ACC112 (cell line): ENCODE measurements at regions not wholly inside any gene's neighbourhood (a gene's known extent, or its start where the extent isn't known, plus 50 kb on each side); places are given as distances from the start of the nearest gene placed in this dataset.
"Not testable (repeated sequence)": the region's sequence is repeated elsewhere in the genome, so short reads cannot be mapped to it uniquely, and the experiment has no call there.

ENCODE experiments used
- H2AFZ ChIP-seq: fragments of 200-600 bp; sonication (generic); one replicate; pipeline ENCODE4 v1.6.0; 2017; ENCODE audit warnings: antibody characterized with exemption, low read length; ENCODE audit not compliant: unreplicated experiment
- H3K27ac ChIP-seq: fragments of 200-600 bp; sonication (generic); 2 replicates; pipeline ENCODE4 v1.5.1; 2014; ENCODE audit warnings: low read depth, mild to moderate bottlenecking, antibody characterized with exemption, low read length, moderate library complexity
- H3K27me3 ChIP-seq: fragments of 200-600 bp; sonication (generic); 2 replicates; pipeline ENCODE4 v1.6.1; 2014; ENCODE audit warnings: mild to moderate bottlenecking, antibody characterized with exemption, low read length, moderate library complexity, mixed read lengths; ENCODE audit not compliant: insufficient read depth
- H3K36me3 ChIP-seq: fragments of 200-600 bp; sonication (generic); 2 replicates; pipeline ENCODE4 v1.6.1; 2016; ENCODE audit warnings: mild to moderate bottlenecking, antibody characterized with exemption, low read length, moderate library complexity, mixed read lengths; ENCODE audit not compliant: insufficient read depth
- H3K4me1 ChIP-seq: fragments of 200-600 bp; sonication (generic); one replicate; pipeline ENCODE4 v1.6.1; 2016; ENCODE audit warnings: low read length, mixed read lengths; ENCODE audit not compliant: insufficient read depth, unreplicated experiment, control insufficient read depth
- H3K4me3 ChIP-seq: fragments of 200-600 bp; sonication (generic); 2 replicates; pipeline ENCODE4 v1.5.1; 2014; ENCODE audit warnings: mild to moderate bottlenecking, low read depth, low read length
- H3K79me2 ChIP-seq: fragments of 200-600 bp; sonication (generic); one replicate; pipeline ENCODE4 v1.6.0; 2016; ENCODE audit warnings: low read length; ENCODE audit not compliant: control insufficient read depth, unreplicated experiment, insufficient read depth

- no peak overlapping the region for H3K4me3 ChIP-seq
- no peaks in the 10 kb centered on the region for H3K79me2 ChIP-seq
- no peaks in the 10 kb centered on the region for H3K4me1 ChIP-seq
- H3K36me3 ChIP-seq, result no peaks in the 10 kb centered on the region
- peaks cover 10% of the 10 kb centered on the region for H3K27me3 ChIP-seq
- H3K27ac ChIP-seq, result no peak overlapping the region
- no peak overlapping the region for H2AFZ ChIP-seq
These were observed 196.2 kb upstream of the CLINT1 start for GRCh38 chr5:158055111-158055501.

DNA sequence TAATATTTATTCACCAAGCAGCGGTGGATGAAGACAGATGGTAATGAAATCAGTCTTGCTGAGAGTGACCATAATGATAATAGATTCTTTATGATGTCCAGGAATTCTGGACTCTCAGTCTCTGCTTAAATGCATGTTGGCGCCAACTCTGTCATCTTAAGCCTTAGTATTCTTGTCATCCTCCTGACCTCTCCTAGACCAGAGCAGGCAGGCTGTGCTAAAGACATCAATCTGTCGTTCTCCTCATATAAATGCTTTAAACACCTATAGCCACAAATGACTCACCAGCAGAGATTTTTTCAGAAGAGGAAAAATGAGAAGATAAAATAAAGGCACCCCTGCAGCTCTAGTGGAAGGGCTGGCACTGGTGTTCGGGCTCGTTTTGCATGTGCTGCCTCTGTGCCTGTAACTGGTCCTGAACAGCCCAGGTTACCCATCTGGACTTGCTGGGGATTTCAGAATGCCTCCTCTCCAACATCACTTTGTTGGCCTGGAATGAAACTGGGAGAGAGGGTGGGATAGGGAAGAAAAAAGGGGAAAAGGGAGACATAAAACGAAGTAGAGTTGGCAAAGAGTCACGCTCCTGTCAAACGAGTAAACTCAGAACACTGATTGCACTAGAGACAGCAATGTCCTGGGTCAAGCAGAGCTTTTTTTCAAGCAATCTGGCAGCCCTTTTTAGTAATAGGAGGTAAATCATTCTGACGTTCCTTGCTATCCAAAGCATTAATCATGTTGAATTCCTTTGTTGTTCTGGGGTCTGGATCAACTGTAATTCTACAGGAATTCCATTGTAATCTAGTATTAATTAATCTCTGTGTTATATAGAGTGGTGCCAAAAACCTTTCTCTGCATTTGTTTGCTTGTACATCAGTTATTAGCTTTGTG lies 195.5 kb upstream of the CLINT1 start:
- Histone ChIP-seq H3K27me3 (peaks cover 11% of the 10 kb centered on the region), H3K4me3 (no peak overlapping the region), H3K4me1 (no peaks in the 10 kb centered on the region), H3K79me2 (no peaks in the 10 kb centered on the region), H3K36me3 (no peaks in the 10 kb centered on the region), H3K27ac (no peak overlapping the region), H2AFZ (no peak overlapping the region)

DNA sequence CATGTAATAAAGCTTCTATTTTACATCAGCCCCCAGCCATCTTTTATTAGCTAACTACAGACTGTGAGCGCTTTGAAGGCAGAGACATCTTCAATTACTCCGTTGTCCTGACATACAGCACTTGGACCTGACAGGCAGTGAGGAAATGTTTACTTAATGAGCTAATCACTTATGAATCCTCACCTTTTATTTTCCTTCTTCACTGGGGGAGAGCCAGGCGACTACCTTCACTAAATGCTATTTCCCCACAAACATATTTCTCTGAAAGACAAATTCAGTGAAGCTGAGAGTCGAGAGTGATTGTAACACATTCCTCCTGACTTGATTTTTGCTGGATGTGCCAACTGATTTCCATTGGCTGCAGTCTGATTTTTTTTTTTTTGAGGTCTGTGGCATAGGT lies 192.1 kb upstream of the CLINT1 start:
- H3K27ac ChIP-seq, result no peak overlapping the region
- H3K4me3 ChIP-seq, result no peak overlapping the region
- no peaks in the 10 kb centered on the region for H3K4me1 ChIP-seq
- H3K79me2 ChIP-seq, result no peaks in the 10 kb centered on the region
- no peak overlapping the region for H2AFZ ChIP-seq
- H3K36me3 ChIP-seq, result no peaks in the 10 kb centered on the region
- peaks cover 13% of the 10 kb centered on the region for H3K27me3 ChIP-seq

GRCh38 chr5:158050421-158050820 lies 191.5 kb upstream of the CLINT1 start:
- Histone ChIP-seq H3K36me3 (no peaks in the 10 kb centered on the region), H3K79me2 (no peaks in the 10 kb centered on the region), H3K4me3 (no peak overlapping the region), H3K27me3 (peaks cover 11% of the 10 kb centered on the region), H3K27ac (no peak overlapping the region), H3K4me1 (no peaks in the 10 kb centered on the region), H2AFZ (no peak overlapping the region)

GRCh38 chr5:158049459-158049858 lies 190.5 kb upstream of the CLINT1 start:
- no peak overlapping the region for H3K27ac ChIP-seq
- no peaks in the 10 kb centered on the region for H3K79me2 ChIP-seq
- H3K4me3 ChIP-seq, result no peak overlapping the region
- no peaks in the 10 kb centered on the region for H3K36me3 ChIP-seq
- H3K4me1 ChIP-seq, result no peaks in the 10 kb centered on the region
- H2AFZ ChIP-seq, result no peak overlapping the region
- peaks cover 9% of the 10 kb centered on the region for H3K27me3 ChIP-seq

DNA sequence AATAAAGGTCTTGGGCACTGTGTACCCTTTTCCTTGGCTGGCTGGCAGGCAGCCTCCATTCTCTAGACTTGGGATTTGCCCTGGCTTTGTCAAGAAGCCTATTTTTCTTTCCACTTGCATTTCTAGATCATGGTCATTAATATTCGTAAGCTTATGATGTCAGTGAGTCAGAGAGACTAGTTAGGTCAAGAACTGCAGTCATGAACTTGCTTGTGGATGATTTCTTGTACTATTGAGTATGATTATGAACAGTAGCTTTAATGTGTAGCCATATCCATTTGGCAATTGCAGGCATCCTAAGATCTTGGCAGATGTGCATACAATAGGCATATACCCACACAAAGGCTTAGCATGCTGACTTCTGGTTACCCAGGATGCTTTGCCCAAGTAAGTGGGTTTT lies 186.8 kb upstream of the CLINT1 start:
- Histone ChIP-seq H3K27ac (no peak overlapping the region), H3K4me3 (no peak overlapping the region), H2AFZ (no peak overlapping the region), H3K27me3 (peaks cover 9% of the 10 kb centered on the region), H3K79me2 (no peaks in the 10 kb centered on the region), H3K4me1 (no peaks in the 10 kb centered on the region), H3K36me3 (no peaks in the 10 kb centered on the region)

DNA sequence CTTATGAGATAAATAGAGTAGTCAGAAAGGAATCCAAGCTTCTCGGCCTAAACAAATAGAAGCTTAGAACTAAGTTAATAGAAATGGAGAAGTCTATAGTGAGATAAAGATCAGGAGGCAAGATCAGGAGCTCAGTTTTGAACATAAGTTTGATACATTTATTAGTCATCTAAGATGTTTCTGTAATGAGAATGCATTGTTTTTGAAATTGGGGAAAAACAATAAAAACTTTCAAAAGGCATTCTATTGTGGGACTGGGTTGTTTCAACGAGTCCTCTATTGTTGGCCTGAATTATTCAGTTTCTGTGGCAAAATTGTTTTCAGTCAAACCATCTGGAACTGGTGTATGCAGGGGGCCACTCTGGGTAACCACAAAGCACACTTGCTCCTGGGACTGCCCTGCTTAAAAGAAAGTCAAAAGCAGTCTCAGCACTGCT lies 181.0 kb upstream of the CLINT1 start:
- Histone ChIP-seq H3K79me2 (no peaks in the 10 kb centered on the region), H3K36me3 (no peaks in the 10 kb centered on the region), H3K27me3 (no peaks in the 10 kb centered on the region), H3K4me1 (no peaks in the 10 kb centered on the region), H3K27ac (no peak overlapping the region), H2AFZ (no peak overlapping the region), H3K4me3 (no peak overlapping the region)

- Histone ChIP-seq H3K27ac (no peak overlapping the region), H3K36me3 (no peaks in the 10 kb centered on the region), H3K79me2 (no peaks in the 10 kb centered on the region), H3K4me3 (no peak overlapping the region), H2AFZ (no peak overlapping the region), H3K27me3 (no peaks in the 10 kb centered on the region), H3K4me1 (no peaks in the 10 kb centered on the region)
These were observed 180.5 kb upstream of the CLINT1 start for GRCh38 chr5:158039441-158039840.

DNA sequence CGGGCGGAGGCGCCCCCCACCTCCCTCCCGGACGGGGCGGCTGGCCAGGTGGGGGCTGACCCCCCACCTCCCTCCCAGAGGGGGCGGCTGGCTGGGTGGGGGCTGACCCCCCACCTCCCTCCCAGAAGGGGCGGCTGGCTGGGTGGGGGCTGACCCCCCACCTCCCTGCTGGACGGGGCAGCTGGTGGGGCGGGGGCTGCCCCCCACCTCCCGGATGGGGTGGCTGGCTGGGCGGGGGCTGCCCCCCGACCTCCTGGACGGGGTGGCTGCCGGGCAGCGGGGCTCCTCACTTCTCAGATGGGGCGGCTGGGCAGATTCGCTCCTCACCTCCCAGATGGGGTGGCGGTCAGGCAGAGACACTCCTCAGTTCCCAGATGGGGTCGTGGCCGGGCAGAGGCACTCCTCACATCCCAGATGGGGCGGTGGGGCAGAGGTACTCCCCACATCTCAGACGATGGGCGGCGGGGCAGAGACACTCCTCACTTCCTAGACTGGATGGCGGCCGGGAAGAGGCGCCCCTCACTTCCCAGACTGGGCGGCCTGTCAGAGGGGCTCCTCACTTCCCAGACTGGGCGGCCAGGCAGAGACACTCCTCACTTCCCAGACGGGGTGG lies 178.1 kb upstream of the CLINT1 start:
- H3K36me3 ChIP-seq, H3K4me1 ChIP-seq, H3K27ac ChIP-seq, H3K79me2 ChIP-seq, H2AFZ ChIP-seq, H3K4me3 ChIP-seq, H3K27me3 ChIP-seq: not testable (repeated sequence)

GRCh38 chr5:158034586-158034985 lies 175.6 kb upstream of the CLINT1 start:
- H3K27me3 ChIP-seq, H2AFZ ChIP-seq, H3K36me3 ChIP-seq, H3K4me3 ChIP-seq, H3K27ac ChIP-seq, H3K79me2 ChIP-seq, H3K4me1 ChIP-seq: not testable (repeated sequence)

DNA sequence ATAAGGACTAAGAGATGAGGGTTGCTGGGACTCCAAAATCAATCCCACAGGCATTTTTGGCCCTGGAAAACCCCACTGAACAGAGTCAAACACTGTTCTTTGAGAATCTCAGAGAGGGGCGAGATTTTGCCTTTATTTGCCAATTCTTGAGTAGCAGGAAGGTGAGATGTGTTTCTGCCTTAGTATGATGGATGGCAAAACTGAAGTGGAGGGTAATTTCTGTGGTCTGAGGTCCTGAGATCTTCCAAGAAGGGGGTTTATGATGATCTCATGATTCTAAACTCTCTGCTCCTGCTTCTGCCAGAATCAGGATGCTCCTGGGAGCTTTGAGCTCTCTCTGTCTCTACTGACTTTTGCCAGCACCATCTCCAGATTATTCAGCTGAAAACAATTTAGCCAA lies 174.8 kb upstream of the CLINT1 start:
- H3K4me1 ChIP-seq, result no peaks in the 10 kb centered on the region
- H3K27ac ChIP-seq, result no peak overlapping the region
- H3K27me3 ChIP-seq, result peaks cover 12% of the 10 kb centered on the region; the same call in 1 of the 2 replicates
- no peak overlapping the region for H2AFZ ChIP-seq
- no peaks in the 10 kb centered on the region for H3K36me3 ChIP-seq
- H3K79me2 ChIP-seq, result no peaks in the 10 kb centered on the region
- no peak overlapping the region for H3K4me3 ChIP-seq
